ENCODE measurements at regions not wholly inside any gene's neighbourhood (a gene's known extent, or its start where the extent isn't known, plus 50 kb on each side); places are given as distances from the start of the nearest gene placed in this dataset.

GRCh38 chr1:213779228-213779627 is 208.5 kb upstream of the PROX1 start:
- 81 to 84% methylated on average over 5 of the region's 5 CpGs for WGBS, 2 donors
- TF ChIP-seq, protein P1, sequence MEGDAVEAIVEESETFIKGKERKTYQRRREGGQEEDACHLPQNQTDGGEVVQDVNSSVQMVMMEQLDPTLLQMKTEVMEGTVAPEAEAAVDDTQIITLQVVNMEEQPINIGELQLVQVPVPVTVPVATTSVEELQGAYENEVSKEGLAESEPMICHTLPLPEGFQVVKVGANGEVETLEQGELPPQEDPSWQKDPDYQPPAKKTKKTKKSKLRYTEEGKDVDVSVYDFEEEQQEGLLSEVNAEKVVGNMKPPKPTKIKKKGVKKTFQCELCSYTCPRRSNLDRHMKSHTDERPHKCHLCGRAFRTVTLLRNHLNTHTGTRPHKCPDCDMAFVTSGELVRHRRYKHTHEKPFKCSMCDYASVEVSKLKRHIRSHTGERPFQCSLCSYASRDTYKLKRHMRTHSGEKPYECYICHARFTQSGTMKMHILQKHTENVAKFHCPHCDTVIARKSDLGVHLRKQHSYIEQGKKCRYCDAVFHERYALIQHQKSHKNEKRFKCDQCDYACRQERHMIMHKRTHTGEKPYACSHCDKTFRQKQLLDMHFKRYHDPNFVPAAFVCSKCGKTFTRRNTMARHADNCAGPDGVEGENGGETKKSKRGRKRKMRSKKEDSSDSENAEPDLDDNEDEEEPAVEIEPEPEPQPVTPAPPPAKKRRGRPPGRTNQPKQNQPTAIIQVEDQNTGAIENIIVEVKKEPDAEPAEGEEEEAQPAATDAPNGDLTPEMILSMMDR (IDR thresholded peaks at IDR 0.05) = no peak
- TF ChIP-seq POLR2A (IDR thresholded peaks at IDR 0.05) = no peak
- DNase-seq (ENCODE audit: low spot score in 2 of 2) = no peak
- intact Hi-C loops (cut with DNase I; ENCODE audit: low total_unique reads) = no loop called here
- no peak overlapping the region for H3K4me3 ChIP-seq (ENCODE audit: low read depth, poor library complexity, severe bottlenecking)

DNA sequence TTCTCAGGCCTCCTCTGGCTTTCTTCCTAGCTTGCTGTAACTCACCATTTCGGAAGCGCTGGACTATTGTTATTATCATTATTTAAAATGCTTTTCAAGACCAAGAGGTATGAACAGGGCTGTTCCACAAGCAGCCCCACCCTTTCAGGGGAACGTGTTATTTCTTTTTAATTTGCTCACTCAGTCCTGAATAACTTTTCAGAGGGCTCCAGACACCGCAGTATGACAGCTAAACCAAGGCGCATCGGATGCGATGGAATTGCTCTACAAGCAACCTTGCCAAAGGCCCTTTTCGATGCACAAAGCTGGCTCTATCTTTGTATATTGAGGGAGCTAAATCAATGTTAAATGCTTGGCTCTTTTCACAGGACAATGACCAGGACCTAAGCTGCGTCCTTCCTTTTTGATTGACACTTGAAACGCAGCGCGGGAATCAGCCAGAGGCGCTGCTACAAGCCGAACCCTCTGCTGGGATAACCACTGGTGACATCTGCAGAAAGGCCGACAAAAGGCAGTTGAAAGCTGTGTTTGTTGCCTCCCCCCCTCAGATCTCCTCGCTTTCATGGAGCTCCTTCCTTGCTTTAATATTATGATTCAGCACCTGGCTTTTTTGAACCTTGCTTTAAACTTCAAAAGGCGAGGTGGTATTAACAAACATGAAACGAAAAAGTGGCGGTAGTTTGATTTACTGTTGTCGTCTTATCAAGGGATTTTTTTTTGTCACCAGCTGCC is 204.7 kb upstream of the PROX1 start:
- no peak for DNase-seq (ENCODE audit: low spot score in 2 of 2)
- TF ChIP-seq, protein P1 (IDR thresholded peaks at IDR 0.05) = no peak
- no peak for TF ChIP-seq POLR2A (IDR thresholded peaks at IDR 0.05)
- WGBS, 2 donors = 69 to 76% methylated on average over 20 of the region's 20 CpGs
- intact Hi-C loops (cut with DNase I; ENCODE audit: low total_unique reads) = no loop called here
- no peak overlapping the region for H3K4me3 ChIP-seq (ENCODE audit: low read depth, poor library complexity, severe bottlenecking)

GRCh38 chr1:213783893-213784292 is 203.9 kb upstream of the PROX1 start:
- 40 to 51% methylated on average over 2 of the region's 2 CpGs for WGBS, 2 donors
- H3K4me3 ChIP-seq (ENCODE audit: low read depth, poor library complexity, severe bottlenecking) = no peak overlapping the region
- TF ChIP-seq, protein P1 (IDR thresholded peaks at IDR 0.05) = no peak
- no peak for TF ChIP-seq POLR2A (IDR thresholded peaks at IDR 0.05)
- no peak for DNase-seq (ENCODE audit: low spot score in 2 of 2)
- intact Hi-C loops (cut with DNase I; ENCODE audit: low total_unique reads) = no loop called here

- H3K4me3 ChIP-seq (ENCODE audit: low read depth, poor library complexity, severe bottlenecking) = no peak overlapping the region
- intact Hi-C loops (cut with DNase I; ENCODE audit: low total_unique reads) = no loop called here
- 85 to 98% methylated on average over 2 of the region's 2 CpGs for WGBS, 2 donors
- DNase-seq (ENCODE audit: low spot score in 2 of 2) = no peak
- no peak for TF ChIP-seq POLR2A (IDR thresholded peaks at IDR 0.05)
- TF ChIP-seq, protein P1 (IDR thresholded peaks at IDR 0.05) = no peak
These were observed 201.1 kb upstream of the PROX1 start for GRCh38 chr1:213786683-213787082.

- DNase-seq (ENCODE audit: low spot score in 2 of 2) = no peak
- intact Hi-C loops (cut with DNase I; ENCODE audit: low total_unique reads) = no loop called here
- WGBS, 2 donors = 60 to 66% methylated on average over 3 of the region's 3 CpGs
- TF ChIP-seq, protein P1 (IDR thresholded peaks at IDR 0.05) = no peak
- TF ChIP-seq POLR2A (IDR thresholded peaks at IDR 0.05) = no peak
- H3K4me3 ChIP-seq (ENCODE audit: low read depth, poor library complexity, severe bottlenecking) = no peak overlapping the region
These were observed 197.2 kb upstream of the PROX1 start for GRCh38 chr1:213790565-213790964.

Data from lower leg skin (tissue), 4 donors.